ENCODE measurements at regions not wholly inside any gene's neighbourhood (a gene's known extent, or its start where the extent isn't known, plus 50 kb on each side); places are given as distances from the start of the nearest gene placed in this dataset.

- H3K4me3 ChIP-seq (ENCODE audit: control insufficient read depth, low read depth, low read length), result no peak overlapping the region
- TF ChIP-seq CTCF (conservative IDR thresholded peaks at IDR 0.05; ENCODE audit: control insufficient read depth, insufficient read depth, low read depth, low read length), result no peak
Observed at GRCh38 chr5:72667708-72668107, 148.8 kb upstream of the TNPO1 start.

GRCh38 chr5:72662936-72663335 is 153.5 kb upstream of the TNPO1 start:
- TF ChIP-seq CTCF (conservative IDR thresholded peaks at IDR 0.05; ENCODE audit: control insufficient read depth, insufficient read depth, low read depth, low read length), result no peak
- H3K4me3 ChIP-seq (ENCODE audit: control insufficient read depth, low read depth, low read length), result no peak overlapping the region
- no peak for DNase-seq (ENCODE audit: low read depth)

More at GRCh38 chr5:72667708-72668107, 148.8 kb upstream of the TNPO1 start:
- DNase-seq (ENCODE audit: low read depth), result no peak

- TF ChIP-seq CTCF (conservative IDR thresholded peaks at IDR 0.05; ENCODE audit: control insufficient read depth, insufficient read depth, low read depth, low read length), result no peak
- DNase-seq (ENCODE audit: low read depth), result no peak
- no peak overlapping the region for H3K4me3 ChIP-seq (ENCODE audit: control insufficient read depth, low read depth, low read length)
Observed at GRCh38 chr5:72662305-72662704, 154.2 kb upstream of the TNPO1 start.

GRCh38 chr5:72661405-72661804 is 154.2 kb upstream of the ZNF366 start:
- peak; percentile 82 for DNase-seq (ENCODE audit: low read depth)
- no peak for TF ChIP-seq CTCF (conservative IDR thresholded peaks at IDR 0.05; ENCODE audit: control insufficient read depth, insufficient read depth, low read depth, low read length)
- no peak overlapping the region for H3K4me3 ChIP-seq (ENCODE audit: control insufficient read depth, low read depth, low read length)

- no peak for TF ChIP-seq CTCF (conservative IDR thresholded peaks at IDR 0.05; ENCODE audit: control insufficient read depth, insufficient read depth, low read depth, low read length)
- DNase-seq (ENCODE audit: low read depth), result no peak
Observed at GRCh38 chr5:72659726-72660125, 152.5 kb upstream of the ZNF366 start.

GRCh38 chr5:72658761-72659540 is 151.7 kb upstream of the ZNF366 start:
- no peak overlapping the region for H3K4me3 ChIP-seq (ENCODE audit: control insufficient read depth, low read depth, low read length)
- no peak for TF ChIP-seq CTCF (conservative IDR thresholded peaks at IDR 0.05; ENCODE audit: control insufficient read depth, insufficient read depth, low read depth, low read length)
- DNase-seq (ENCODE audit: low read depth), result peak; percentile 20

More at GRCh38 chr5:72659726-72660125, 152.5 kb upstream of the ZNF366 start:
- no peak overlapping the region for H3K4me3 ChIP-seq (ENCODE audit: control insufficient read depth, low read depth, low read length)
